CD14-positive monocyte (primary cell): ENCODE measurements at regions not wholly inside any gene's neighbourhood (a gene's known extent, or its start where the extent isn't known, plus 50 kb on each side); places are given as distances from the start of the nearest gene placed in this dataset.

Source experiments
- DNase-seq, 3 donors: peaks; one replicate each; pipeline ENCODE4 v3.0.0-alpha.2; 2011 to 2022
- H2AFZ ChIP-seq: 2 replicates; pipeline ENCODE4 v1.6.0; 2012; ENCODE audit warnings: mild to moderate bottlenecking, low read depth, low read length, inconsistent platforms; ENCODE audit not compliant: insufficient read depth, poor library complexity, severe bottlenecking
- H3K27ac ChIP-seq, 2 donors: 1 replicate in 1 of 2; 2 replicates in 1 of 2; pipeline ENCODE4 v1.5.1; 2012 to 2013; ENCODE audit warnings: low read length in 2 of 2, control low read depth in 1 of 2, inconsistent platforms in 1 of 2, low read depth in 1 of 2, mild to moderate bottlenecking in 1 of 2
- H3K27me3 ChIP-seq, 2 donors: one replicate each; pipeline versions ENCODE4 v1.6.0 to v1.6.1; 2011 to 2013; ENCODE audit warnings: low read length in 2 of 2; ENCODE audit not compliant: control insufficient read depth in 2 of 2, insufficient read depth in 2 of 2
- H3K36me3 ChIP-seq, 2 donors: replicated peaks in 1 of 2; 1 replicate in 1 of 2; 2 replicates in 1 of 2; pipeline versions ENCODE4 v1.5.1 to v1.6.1; 2012 to 2013; ENCODE audit warnings: low read length in 2 of 2, control low read depth in 1 of 2, inconsistent platforms in 1 of 2, mild to moderate bottlenecking in 1 of 2; ENCODE audit not compliant: insufficient read depth in 2 of 2, control insufficient read depth in 1 of 2
- H3K4me1 ChIP-seq, 2 donors: 1 replicate in 1 of 2; 2 replicates in 1 of 2; pipeline versions ENCODE4 v1.5.1 to v1.6.1; 2012 to 2013; ENCODE audit warnings: low read length in 2 of 2, control low read depth in 1 of 2, inconsistent platforms in 1 of 2, mild to moderate bottlenecking in 1 of 2, moderate library complexity in 1 of 2; ENCODE audit not compliant: insufficient read depth in 2 of 2, control insufficient read depth in 1 of 2
- H3K4me2 ChIP-seq: replicated peaks from 2 replicates; pipeline ENCODE3; 2012; ENCODE audit warnings: low read length, moderate library complexity, mild to moderate bottlenecking; ENCODE audit not compliant: poor library complexity, severe bottlenecking; ENCODE audit errors: extremely low read depth
- H3K4me3 ChIP-seq, 3 experiments: fragments of 200-600 bp in 1 of 3; sonication (generic) in 1 of 3; replicated peaks in 1 of 3; 1 replicate in 2 of 3; 2 replicates in 1 of 3; pipeline ENCODE4 v1.5.1; 2011 to 2013; ENCODE audit warnings: low read length in 3 of 3, mild to moderate bottlenecking in 3 of 3, control low read depth in 2 of 3, low read depth in 2 of 3, inconsistent platforms in 1 of 3, moderate library complexity in 1 of 3
- H3K79me2 ChIP-seq: 2 replicates; pipeline ENCODE4 v1.6.0; 2012; ENCODE audit warnings: mild to moderate bottlenecking, control low read depth, inconsistent platforms, low read length, moderate library complexity; ENCODE audit not compliant: insufficient read depth
- H3K9ac ChIP-seq: 2 replicates; pipeline ENCODE4 v1.6.0; 2017; ENCODE audit warnings: low read length, mild to moderate bottlenecking; ENCODE audit not compliant: insufficient read depth, poor library complexity, severe bottlenecking
- H3K9me3 ChIP-seq, 2 donors: replicated peaks in 1 of 2; 1 replicate in 1 of 2; 2 replicates in 1 of 2; pipeline versions ENCODE4 v1.5.1 to v1.6.1; 2012 to 2013; ENCODE audit warnings: low read length in 2 of 2, control low read depth in 1 of 2; ENCODE audit not compliant: control insufficient read depth in 1 of 2, insufficient read depth in 1 of 2
- H4K20me1 ChIP-seq: 2 replicates; pipeline ENCODE4 v1.6.0; 2012; ENCODE audit warnings: mild to moderate bottlenecking, low read length, control low read depth, moderate library complexity; ENCODE audit not compliant: insufficient read depth
- H3K27ac Mint-ChIP-seq, 7 donors: one replicate each; pipeline ENCODE4 v1.8.0; 2020; ENCODE audit warnings: mild to moderate bottlenecking in 7 of 7, mixed read lengths in 7 of 7, moderate library complexity in 6 of 7, inconsistent platforms in 2 of 7
- H3K27me3 Mint-ChIP-seq, 3 donors: one replicate each; pipeline ENCODE4 v1.8.0; 2021 to 2022; ENCODE audit warnings: low read depth in 3 of 3, mild to moderate bottlenecking in 3 of 3, mixed read lengths in 3 of 3, moderate library complexity in 3 of 3, inconsistent platforms in 1 of 3
- H3K36me3 Mint-ChIP-seq, 2 donors: one replicate each; pipeline ENCODE4 v1.8.0; 2020; ENCODE audit warnings: mixed read lengths in 2 of 2, inconsistent platforms in 1 of 2, mild to moderate bottlenecking in 1 of 2
- H3K4me1 Mint-ChIP-seq: one replicate; pipeline ENCODE4 v1.8.0; 2020; ENCODE audit warnings: mild to moderate bottlenecking, mixed read lengths
- H3K4me3 Mint-ChIP-seq, 2 donors: one replicate each; pipeline ENCODE4 v1.8.0; 2020; ENCODE audit warnings: mild to moderate bottlenecking in 2 of 2, mixed read lengths in 2 of 2, moderate library complexity in 1 of 2
- H3K9me3 Mint-ChIP-seq, 7 donors: one replicate each; pipeline ENCODE4 v1.8.0; 2020 to 2022; ENCODE audit warnings: mixed read lengths in 7 of 7, mild to moderate bottlenecking in 6 of 7, moderate library complexity in 6 of 7, inconsistent platforms in 2 of 7
- CTCF ChIP-seq: fragments of 200-600 bp; IDR thresholded peaks from one replicate; pipeline ENCODE4 v1.8.0; 2022; ENCODE audit warnings: antibody characterized with exemption, mild to moderate bottlenecking
- WGBS: methylation state at CpG from one replicate; pipeline ENCODE4 v1.1.5; 2013; ENCODE audit warnings: missing lambda C conversion rate; ENCODE audit not compliant: insufficient coverage; 5-methylcytosine and 5-hydroxymethylcytosine counted together
- intact Hi-C, 2 donors: fragments of 100-400 bp; cut with micrococcal nuclease; formaldehyde crosslinking; loops; one replicate each; pipeline versions ENCODE4 v1.15.0 to v1.15.1; 2023

GRCh38 chr4:123516576-123516975 is 120.0 kb downstream of the SPRY1 start:
- WGBS: no CpG with 5 or more reads among the region's 3 CpGs
- H3K9me3 Mint-ChIP-seq: peaks cover 0 to 1% (median 0%) of the 10 kb centered on the region in 7 donors
- H3K4me1 Mint-ChIP-seq: no peaks in the 10 kb centered on the region

GRCh38 chr4:123517176-123517575 is 120.6 kb downstream of the SPRY1 start:
- no peaks in the 10 kb centered on the region for H3K27me3 ChIP-seq
- H3K9me3 ChIP-seq: no peaks in the 10 kb centered on the region
- no peak overlapping the region for H2AFZ ChIP-seq
- H3K4me1 ChIP-seq: no peaks in the 10 kb centered on the region
- no peaks in the 10 kb centered on the region for H3K36me3 ChIP-seq
- 83% methylated on average over 1 of the region's 3 CpGs for WGBS
- no peak overlapping the region for H3K9ac ChIP-seq
- no peaks in the 10 kb centered on the region for H3K4me1 Mint-ChIP-seq
- no peak for TF ChIP-seq CTCF
- H3K27ac Mint-ChIP-seq: no peak overlapping the region
- H3K27me3 Mint-ChIP-seq: no peaks in the 10 kb centered on the region
- no peak overlapping the region for H3K27ac ChIP-seq
- intact Hi-C loops: no loop called here
- H3K9me3 Mint-ChIP-seq: peaks cover 0 to under 1% (median 0%) of the 10 kb centered on the region in 7 donors
- H4K20me1 ChIP-seq: no peaks in the 10 kb centered on the region
- H3K4me3 ChIP-seq: no peak overlapping the region
- no peaks in the 10 kb centered on the region for H3K36me3 Mint-ChIP-seq
- DNase-seq: no peak
- no peak overlapping the region for H3K4me3 Mint-ChIP-seq
- H3K4me2 ChIP-seq: no peak overlapping the region
- H3K79me2 ChIP-seq: no peaks in the 10 kb centered on the region

More at GRCh38 chr4:123516576-123516975, 120.0 kb downstream of the SPRY1 start:
- Histone ChIP-seq H2AFZ (no peak overlapping the region), H3K4me3 (no peak overlapping the region), H3K27ac (no peak overlapping the region), H3K9ac (no peak overlapping the region), H3K79me2 (no peaks in the 10 kb centered on the region), H4K20me1 (no peaks in the 10 kb centered on the region), H3K4me2 (no peak overlapping the region), H3K4me1 (no peaks in the 10 kb centered on the region), H3K9me3 (no peaks in the 10 kb centered on the region), H3K27me3 (no peaks in the 10 kb centered on the region), H3K36me3 (no peaks in the 10 kb centered on the region)
- H3K4me3 Mint-ChIP-seq: no peak overlapping the region
- intact Hi-C loops: no loop called here
- no peak for DNase-seq
- no peak for TF ChIP-seq CTCF
- no peak overlapping the region for H3K27ac Mint-ChIP-seq
- H3K36me3 Mint-ChIP-seq: no peaks in the 10 kb centered on the region
- no peaks in the 10 kb centered on the region for H3K27me3 Mint-ChIP-seq
